CD4-positive, alpha-beta T cell treated with Interleukin-6 for 4 hours (primary cell): ENCODE measurements at regions not wholly inside any gene's neighbourhood (a gene's known extent, or its start where the extent isn't known, plus 50 kb on each side); places are given as distances from the start of the nearest gene placed in this dataset.
"Not testable (repeated sequence)": the region's sequence is repeated elsewhere in the genome, so short reads cannot be mapped to it uniquely, and the experiment has no call there.

Experiments
- DNase-seq: peaks from one replicate; pipeline ENCODE4 v3.0.0-alpha.2; 2020; ENCODE audit warnings: mixed read lengths

- no peak for DNase-seq
These were observed 69.1 kb upstream of the DNAJC10 start for GRCh38 chr2:182646763-182647498.

DNA sequence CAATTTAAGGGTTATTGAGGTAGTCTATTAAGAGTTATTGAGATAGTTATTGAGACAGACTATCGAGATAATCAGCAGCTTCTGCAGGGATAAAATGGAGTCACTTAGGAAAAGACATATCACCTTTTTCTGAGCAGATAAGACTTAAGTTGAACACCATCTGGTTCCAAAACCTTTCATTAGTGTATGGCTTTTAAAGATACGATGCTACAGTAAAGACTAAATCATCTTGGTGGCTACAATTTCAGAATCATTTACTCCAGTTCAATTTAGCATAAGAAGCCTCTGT lies 68.6 kb upstream of the DNAJC10 start:
- DNase-seq = no peak

DNA sequence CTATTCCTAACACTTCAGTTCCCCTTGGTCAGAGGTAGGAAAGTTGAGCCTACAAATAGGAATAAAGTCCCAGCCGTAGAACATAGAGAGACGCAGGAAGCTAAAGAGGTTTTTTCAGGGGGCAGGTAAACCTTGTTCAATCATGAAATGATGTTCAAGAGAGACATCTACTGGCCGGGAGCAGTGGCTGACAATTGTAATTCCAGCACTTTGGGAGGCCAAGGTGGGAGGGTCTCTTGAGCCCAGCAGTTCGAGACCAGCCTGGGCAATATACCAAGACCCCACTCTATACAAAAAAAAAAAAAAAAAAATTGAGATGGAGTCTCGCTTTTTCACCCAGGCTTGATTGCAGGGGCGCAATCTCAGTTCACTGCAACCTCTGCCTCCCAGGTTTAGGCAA lies 66.7 kb upstream of the DNAJC10 start:
- DNase-seq = no peak

DNA sequence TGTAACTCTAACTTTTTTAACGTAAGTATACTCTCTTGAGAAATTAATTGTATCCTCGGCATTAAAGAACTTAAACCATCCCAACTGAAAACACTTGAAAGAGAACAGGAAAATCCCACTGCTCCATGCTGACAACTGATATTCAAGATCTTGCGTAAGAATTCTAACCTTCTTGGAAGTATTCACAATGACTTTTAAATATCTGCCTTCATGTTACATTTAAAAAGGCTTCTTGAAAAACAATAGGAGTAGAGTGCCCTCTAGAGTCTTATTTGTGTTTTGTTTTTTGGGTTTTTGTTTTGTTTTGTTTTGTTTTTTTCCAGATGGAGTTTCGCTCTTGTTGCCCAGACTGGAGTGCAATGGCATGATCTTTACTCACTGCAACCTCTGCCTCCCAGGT lies 65.4 kb upstream of the DNAJC10 start:
- DNase-seq = no peak

DNA sequence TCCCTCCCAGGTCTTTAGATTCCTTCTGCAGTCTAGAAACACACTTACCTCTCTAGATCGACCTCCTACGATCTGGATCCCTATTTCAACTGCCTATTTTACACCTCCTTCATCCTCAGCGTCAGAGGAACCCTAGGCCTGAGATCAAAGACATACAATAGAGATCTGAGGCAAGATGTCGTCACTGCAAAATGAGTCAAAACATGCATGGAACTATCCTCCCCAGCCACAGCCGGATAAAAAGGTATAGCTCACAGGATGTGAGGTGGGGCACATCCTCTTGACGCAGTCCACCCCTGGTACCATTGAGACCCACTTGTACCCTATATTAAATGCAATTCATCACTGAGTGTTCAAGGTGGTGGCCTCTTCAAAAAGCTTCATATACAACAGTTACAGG lies 63.7 kb upstream of the DNAJC10 start:
- DNase-seq = peak; percentile 5

GRCh38 chr2:182655750-182656149 lies 60.3 kb upstream of the DNAJC10 start:
- DNase-seq = no peak

DNA sequence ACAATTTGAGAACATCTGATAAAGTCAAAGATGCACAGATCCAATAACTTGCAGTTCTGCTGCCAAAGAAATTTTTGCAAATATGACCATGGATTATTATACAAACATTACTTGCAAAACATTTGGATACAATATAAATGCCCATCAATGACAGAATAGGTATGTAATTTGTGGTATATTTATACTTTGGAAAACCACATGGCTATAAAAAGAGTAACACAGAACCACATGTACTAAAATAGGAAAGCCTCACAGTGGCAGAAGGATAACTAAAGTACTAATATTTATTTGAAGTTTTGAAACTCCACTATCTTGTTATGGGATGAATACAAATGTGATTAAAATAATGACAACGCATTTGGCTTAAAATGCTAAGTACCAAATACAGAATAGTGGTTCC lies 51.8 kb upstream of the DNAJC10 start:
- no peak for DNase-seq

GRCh38 chr2:182665500-182665899 lies 50.6 kb upstream of the DNAJC10 start:
- DNase-seq = not testable (repeated sequence)
